Keratinocyte (primary cell): ENCODE measurements at regions not wholly inside any gene's neighbourhood (a gene's known extent, or its start where the extent isn't known, plus 50 kb on each side); places are given as distances from the start of the nearest gene placed in this dataset.

Experiments used
- DNase-seq: peaks from one replicate; pipeline ENCODE4 v3.0.0-alpha.2; 2011; ENCODE audit warnings: low read depth, missing footprints, low spot score
- FAIRE-seq: peaks from 2 replicates; lab custom pipeline; 2011; peaks lifted over from hg19 to GRCh38; lab: Jason Lieb, UNC
- H2AFZ ChIP-seq: 2 replicates; pipeline ENCODE4 v1.6.0; 2012; ENCODE audit warnings: low read length, control low read depth, inconsistent platforms; ENCODE audit not compliant: control insufficient read depth
- H3K27ac ChIP-seq: 2 replicates; pipeline ENCODE4 v1.5.1; 2011; ENCODE audit warnings: low read length; ENCODE audit not compliant: control insufficient read depth, insufficient read depth
- H3K27me3 ChIP-seq: 3 replicates; pipeline ENCODE4 v1.6.0; 2011; ENCODE audit warnings: low read length; ENCODE audit not compliant: control insufficient read depth, insufficient read depth; ENCODE audit errors: extremely low read depth
- H3K36me3 ChIP-seq, 2 experiments: 2 replicates in 1 of 2; 3 replicates in 1 of 2; pipeline ENCODE4 v1.5.1; 2011; ENCODE audit warnings: low read length in 2 of 2, mild to moderate bottlenecking in 1 of 2; ENCODE audit not compliant: control insufficient read depth in 2 of 2, insufficient read depth in 2 of 2; ENCODE audit errors: extremely low read depth in 1 of 2
- H3K4me1 ChIP-seq: 3 replicates; pipeline ENCODE4 v1.5.1; 2011; ENCODE audit warnings: low read length; ENCODE audit not compliant: control insufficient read depth, insufficient read depth; ENCODE audit errors: extremely low read depth
- H3K4me2 ChIP-seq: 3 replicates; pipeline ENCODE4 v1.6.0; 2011; ENCODE audit warnings: low read depth, low read length; ENCODE audit not compliant: control insufficient read depth, insufficient read depth; ENCODE audit errors: extremely low read depth
- H3K4me3 ChIP-seq, 3 experiments: fragments of 200-600 bp in 1 of 3; sonication (generic) in 1 of 3; 2 replicates in 2 of 3; 3 replicates in 1 of 3; pipeline ENCODE4 v1.5.1; 2011 to 2016; ENCODE audit warnings: low read length in 3 of 3, mild to moderate bottlenecking in 3 of 3, control low read depth in 2 of 3, inconsistent platforms in 1 of 3, low read depth in 1 of 3, mixed read lengths in 1 of 3, mixed run types in 1 of 3, moderate library complexity in 1 of 3; ENCODE audit not compliant: control insufficient read depth in 2 of 3, insufficient read depth in 2 of 3; ENCODE audit errors: extremely low read depth in 1 of 3
- H3K79me2 ChIP-seq: 2 replicates; pipeline ENCODE4 v1.6.0; 2012; ENCODE audit warnings: low read length; ENCODE audit not compliant: control insufficient read depth, insufficient read depth
- H3K9ac ChIP-seq: 3 replicates; pipeline ENCODE4 v1.6.0; 2011; ENCODE audit warnings: low read length; ENCODE audit not compliant: control insufficient read depth, insufficient read depth; ENCODE audit errors: extremely low read depth
- H3K9me1 ChIP-seq: 3 replicates; pipeline ENCODE4 v1.6.0; 2011; ENCODE audit warnings: low read length; ENCODE audit not compliant: control insufficient read depth, insufficient read depth; ENCODE audit errors: extremely low read depth
- H3K9me3 ChIP-seq: 2 replicates; pipeline ENCODE4 v1.5.1; 2012; ENCODE audit warnings: low read depth, low read length; ENCODE audit not compliant: control insufficient read depth
- H4K20me1 ChIP-seq: 3 replicates; pipeline ENCODE4 v1.6.0; 2011; ENCODE audit warnings: low read length; ENCODE audit not compliant: control insufficient read depth, insufficient read depth; ENCODE audit errors: extremely low read depth
- EZH2 ChIP-seq: IDR thresholded peaks from one replicate; pipeline ENCODE4 v1.6.1; 2012; ENCODE audit warnings: inconsistent platforms, mild to moderate bottlenecking, low read length, moderate library complexity
- dilution Hi-C: fragments of 300-500 bp; cut with MboI; formaldehyde crosslinking; loops from one replicate; pipeline ENCODE4 v1.7.0; 2020; ENCODE audit warnings: low sequenced_read_pairs; ENCODE audit not compliant: extremely low pct_ligation_motif_present
- TF ChIP-seq, protein P1 (sequence below), 3 experiments: IDR thresholded peaks in 1 of 3; conservative IDR thresholded peaks in 1 of 3; optimal IDR thresholded peaks in 1 of 3; 2 replicates in 2 of 3; 3 replicates in 1 of 3; pipeline versions ENCODE3 to v1.5.1; 2011; ENCODE audit warnings: low read length in 3 of 3, mild to moderate bottlenecking in 3 of 3, moderate library complexity in 2 of 3, control low read depth in 1 of 3, inconsistent platforms in 1 of 3; ENCODE audit not compliant: insufficient read depth in 2 of 3; ENCODE audit errors: extremely low read depth in 1 of 3

DNA sequence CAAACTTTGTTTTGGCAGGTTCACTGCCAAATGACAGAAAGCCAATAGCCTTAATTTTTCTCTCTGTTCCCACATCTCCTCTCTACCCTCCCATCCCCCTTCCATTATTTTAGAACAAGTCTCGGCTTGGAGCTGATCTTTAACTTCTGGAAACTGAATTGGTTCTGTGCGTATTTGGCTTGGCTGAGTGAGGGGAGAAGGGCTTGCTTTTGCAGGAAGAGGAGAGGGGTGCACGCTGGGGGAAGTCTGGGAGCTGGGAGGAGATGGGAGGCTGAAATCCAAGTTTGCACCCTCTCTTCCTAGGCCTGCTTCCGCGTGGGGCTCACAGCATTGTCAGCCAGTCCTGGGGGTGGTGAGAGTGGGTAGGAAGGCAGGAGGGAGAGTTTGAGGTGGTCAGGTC, 176.1 kb upstream of the SPRED2 start:
- Histone ChIP-seq H3K79me2 (no peaks in the 10 kb centered on the region), H3K4me2 (peak overlapping the region; percentile 9), H4K20me1 (no peaks in the 10 kb centered on the region), H2AFZ (peak overlapping the region; percentile 57), H3K4me1 (peaks cover 32% of the 10 kb centered on the region), H3K36me3 (no peaks in the 10 kb centered on the region), H3K9me1 (no peaks in the 10 kb centered on the region), H3K27me3 (no peaks in the 10 kb centered on the region), H3K4me3 (no peak overlapping the region), H3K27ac (no peak overlapping the region), H3K9ac (no peak overlapping the region), H3K9me3 (no peaks in the 10 kb centered on the region)
- no peak for TF ChIP-seq EZH2
- TF ChIP-seq, protein P1, sequence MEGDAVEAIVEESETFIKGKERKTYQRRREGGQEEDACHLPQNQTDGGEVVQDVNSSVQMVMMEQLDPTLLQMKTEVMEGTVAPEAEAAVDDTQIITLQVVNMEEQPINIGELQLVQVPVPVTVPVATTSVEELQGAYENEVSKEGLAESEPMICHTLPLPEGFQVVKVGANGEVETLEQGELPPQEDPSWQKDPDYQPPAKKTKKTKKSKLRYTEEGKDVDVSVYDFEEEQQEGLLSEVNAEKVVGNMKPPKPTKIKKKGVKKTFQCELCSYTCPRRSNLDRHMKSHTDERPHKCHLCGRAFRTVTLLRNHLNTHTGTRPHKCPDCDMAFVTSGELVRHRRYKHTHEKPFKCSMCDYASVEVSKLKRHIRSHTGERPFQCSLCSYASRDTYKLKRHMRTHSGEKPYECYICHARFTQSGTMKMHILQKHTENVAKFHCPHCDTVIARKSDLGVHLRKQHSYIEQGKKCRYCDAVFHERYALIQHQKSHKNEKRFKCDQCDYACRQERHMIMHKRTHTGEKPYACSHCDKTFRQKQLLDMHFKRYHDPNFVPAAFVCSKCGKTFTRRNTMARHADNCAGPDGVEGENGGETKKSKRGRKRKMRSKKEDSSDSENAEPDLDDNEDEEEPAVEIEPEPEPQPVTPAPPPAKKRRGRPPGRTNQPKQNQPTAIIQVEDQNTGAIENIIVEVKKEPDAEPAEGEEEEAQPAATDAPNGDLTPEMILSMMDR (optimal IDR thresholded peaks at IDR 0.05 in 1 of 3, IDR thresholded peaks at IDR 0.05 in 1 of 3, conservative IDR thresholded peaks at IDR 0.05 in 1 of 3; ENCODE audit: extremely low read depth in 1 of 3, insufficient read depth in 2 of 3, low read length in 3 of 3): no peak
- dilution Hi-C loops: no loop called here
- DNase-seq: no peak
- FAIRE-seq: no peak

DNA sequence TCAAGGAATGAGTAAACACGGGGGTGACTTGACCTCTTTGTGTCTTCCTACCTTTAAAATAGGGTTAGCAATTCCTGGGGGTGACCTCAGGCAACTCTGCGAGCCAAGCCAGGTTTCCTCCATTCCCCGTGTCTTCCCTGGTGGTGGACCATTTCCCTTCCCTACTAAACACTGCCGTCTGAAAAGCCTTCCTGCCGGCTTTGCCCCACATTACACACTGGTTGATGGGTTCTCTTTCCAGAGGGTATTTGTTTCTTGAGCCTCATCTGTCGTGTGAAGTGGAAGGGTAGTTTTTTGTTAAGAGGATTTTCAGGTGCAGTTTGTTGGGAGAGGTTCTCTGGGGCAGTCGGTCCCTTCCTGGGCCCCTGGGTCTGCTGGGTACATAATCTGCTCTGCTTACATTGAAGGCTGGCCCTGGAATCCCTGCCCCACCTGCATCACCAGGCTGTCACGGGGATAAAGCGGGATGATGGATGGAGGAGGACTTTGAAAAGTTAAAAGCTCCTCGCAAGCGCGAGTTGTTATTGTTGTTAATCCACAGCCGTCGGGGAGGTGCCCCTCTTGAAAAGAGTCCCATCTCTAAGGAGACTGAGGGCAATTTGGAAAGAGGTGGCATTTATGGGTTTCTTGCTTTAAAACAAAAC, 175.4 kb upstream of the SPRED2 start:
- Histone ChIP-seq H2AFZ (peak overlapping the region; percentile 56), H3K4me1 (peaks cover 26% of the 10 kb centered on the region), H3K4me3 (no peak overlapping the region), H3K4me2 (no peak overlapping the region), H3K9ac (no peak overlapping the region), H3K27ac (no peak overlapping the region), H4K20me1 (no peaks in the 10 kb centered on the region), H3K9me1 (no peaks in the 10 kb centered on the region), H3K79me2 (no peaks in the 10 kb centered on the region), H3K9me3 (no peaks in the 10 kb centered on the region), H3K27me3 (no peaks in the 10 kb centered on the region), H3K36me3 (no peaks in the 10 kb centered on the region)
- no peak for FAIRE-seq
- dilution Hi-C loops: no loop called here
- no peak for DNase-seq
- no peak for TF ChIP-seq EZH2
- TF ChIP-seq, protein P1 (optimal IDR thresholded peaks at IDR 0.05 in 1 of 3, IDR thresholded peaks at IDR 0.05 in 1 of 3, conservative IDR thresholded peaks at IDR 0.05 in 1 of 3; ENCODE audit: extremely low read depth in 1 of 3, insufficient read depth in 2 of 3, low read length in 3 of 3): no peak
